ENCODE measurements at regions not wholly inside any gene's neighbourhood (a gene's known extent, or its start where the extent isn't known, plus 50 kb on each side); places are given as distances from the start of the nearest gene placed in this dataset.
A peak's percentile ranks its signal among the peaks of the same experiment; 100 is the strongest.

- TF ChIP-seq POLR2A (IDR thresholded peaks at IDR 0.05; ENCODE audit: low read depth, low read length) (no peak), CTCF (IDR thresholded peaks at IDR 0.05; ENCODE audit: extremely low read depth in 1 of 2, insufficient read depth in 1 of 2, low read depth in 1 of 2, low read length in 2 of 2) (peak; percentile 66 to 79), MAX (IDR thresholded peaks at IDR 0.05; ENCODE audit: insufficient read depth, insufficient read length) (no peak), POLR2AphosphoS5 (IDR thresholded peaks at IDR 0.05; ENCODE audit: insufficient read depth, low read depth, low read length) (no peak), EZH2 (IDR thresholded peaks at IDR 0.05; ENCODE audit: borderline replicate concordance, low read depth, low read length, severe bottlenecking) (no peak)
Observed at GRCh38 chr20:51318058-51318949, 224.2 kb downstream of the NFATC2 start.
